DOHH2 (cell line): ENCODE measurements at regions not wholly inside any gene's neighbourhood (a gene's known extent, or its start where the extent isn't known, plus 50 kb on each side); places are given as distances from the start of the nearest gene placed in this dataset.

Experiments used
- H3F3A ChIP-seq: fragments of 200-600 bp; sonication (generic), shearing (Covaris generic); 2 replicates; pipeline ENCODE4 v1.6.0; 2016; ENCODE audit warnings: antibody characterized with exemption, mild to moderate bottlenecking; ENCODE audit not compliant: control insufficient read depth, insufficient read depth
- H3K27ac ChIP-seq: fragments of 200-600 bp; sonication (generic); 2 replicates; pipeline ENCODE4 v1.5.1; 2014; ENCODE audit warnings: low read depth, mild to moderate bottlenecking, low read length, moderate library complexity
- H3K27me3 ChIP-seq: fragments of 200-600 bp; sonication (generic); 2 replicates; pipeline ENCODE4 v1.6.1; 2014; ENCODE audit warnings: mild to moderate bottlenecking, low read length, mixed read lengths; ENCODE audit not compliant: control insufficient read depth
- H3K36me3 ChIP-seq: fragments of 200-600 bp; sonication (generic); 2 replicates; pipeline ENCODE4 v1.6.1; 2014; ENCODE audit warnings: mild to moderate bottlenecking, low read length, moderate library complexity, mixed read lengths; ENCODE audit not compliant: control insufficient read depth
- H3K4me1 ChIP-seq: fragments of 200-600 bp; sonication (generic); 2 replicates; pipeline ENCODE4 v1.6.1; 2014; ENCODE audit warnings: mild to moderate bottlenecking, low read length, mixed read lengths; ENCODE audit not compliant: control insufficient read depth
- H3K4me2 ChIP-seq: fragments of 200-600 bp; sonication (generic); 2 replicates; pipeline ENCODE4 v1.6.0; 2014; ENCODE audit warnings: mild to moderate bottlenecking, low read length, moderate library complexity
- H3K4me3 ChIP-seq: fragments of 200-600 bp; sonication (generic); 2 replicates; pipeline ENCODE4 v1.5.1; 2014; ENCODE audit warnings: mild to moderate bottlenecking, low read length, mixed read lengths
- H3K79me2 ChIP-seq: fragments of 200-600 bp; sonication (generic); 2 replicates; pipeline ENCODE4 v1.6.1; 2014; ENCODE audit warnings: mild to moderate bottlenecking, low read length, mixed read lengths; ENCODE audit not compliant: control insufficient read depth
- H3K9me2 ChIP-seq: fragments of 200-600 bp; sonication (generic); replicated peaks from 2 replicates; pipeline ENCODE4 v1.6.1; 2014; ENCODE audit warnings: mild to moderate bottlenecking, low read length, mixed read lengths; ENCODE audit not compliant: control insufficient read depth
- H3K9me3 ChIP-seq: fragments of 200-600 bp; sonication (generic); 2 replicates; pipeline ENCODE4 v1.6.1; 2014; ENCODE audit warnings: antibody characterized with exemption, low read length, mixed read lengths; ENCODE audit not compliant: control insufficient read depth, insufficient read depth
- H4K20me1 ChIP-seq: fragments of 200-600 bp; sonication (generic); 2 replicates; pipeline ENCODE4 v1.6.0; 2014; ENCODE audit warnings: low read depth, mild to moderate bottlenecking, antibody characterized with exemption, low read length, moderate library complexity; ENCODE audit not compliant: control insufficient read depth, insufficient read depth
- CTCF ChIP-seq: fragments of 200-600 bp; sonication (generic); IDR thresholded peaks from one replicate; pipeline ENCODE4 v1.5.1; 2014; ENCODE audit warnings: antibody characterized with exemption, mild to moderate bottlenecking, low read depth, low read length; ENCODE audit not compliant: poor library complexity, severe bottlenecking
- EZH2phosphoT487 ChIP-seq: fragments of 200-600 bp; sonication (generic); IDR thresholded peaks from 2 replicates; pipeline ENCODE4 v1.6.1; 2017; ENCODE audit warnings: borderline replicate concordance, mild to moderate bottlenecking, antibody characterized with exemption, low read length, moderate library complexity, mixed read lengths

DNA sequence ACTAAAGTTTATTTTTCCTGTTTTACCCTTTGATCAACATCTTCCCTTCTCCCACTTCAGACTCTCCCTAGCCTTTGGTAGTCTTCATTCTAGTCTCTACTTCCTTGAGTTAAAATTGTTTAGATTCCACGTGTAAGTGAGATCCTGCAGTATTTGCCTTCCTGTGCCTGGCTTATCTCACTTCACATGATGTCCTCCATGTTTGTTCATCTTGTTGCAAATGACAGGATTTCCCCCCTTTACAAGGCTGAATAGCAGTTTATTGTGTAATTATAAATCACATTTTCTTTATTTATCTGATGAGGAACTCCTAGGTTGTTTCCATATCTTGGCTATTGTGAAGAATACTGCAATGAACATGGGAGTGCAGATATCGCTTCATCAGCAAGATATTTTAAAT, 461.7 kb downstream of the CHSY3 start:
- no peak overlapping the region for H3K4me3 ChIP-seq
- no peaks in the 10 kb centered on the region for H3K4me1 ChIP-seq
- TF ChIP-seq EZH2phosphoT487 (no peak), CTCF (no peak)
- H3K36me3 ChIP-seq, result no peaks in the 10 kb centered on the region
- no peak overlapping the region for H3K27ac ChIP-seq
- H4K20me1 ChIP-seq, result no peaks in the 10 kb centered on the region
- no peaks in the 10 kb centered on the region for H3F3A ChIP-seq
- no peaks in the 10 kb centered on the region for H3K79me2 ChIP-seq
- no peaks in the 10 kb centered on the region for H3K9me3 ChIP-seq
- H3K4me2 ChIP-seq, result no peak overlapping the region
- H3K9me2 ChIP-seq, result no peaks in the 10 kb centered on the region
- no peaks in the 10 kb centered on the region for H3K27me3 ChIP-seq

GRCh38 chr5:130350131-130350530, 445.9 kb downstream of the CHSY3 start:
- no peaks in the 10 kb centered on the region for H3K4me1 ChIP-seq
- TF ChIP-seq EZH2phosphoT487, result no peak
- TF ChIP-seq CTCF, result no peak
- H3K36me3 ChIP-seq, result no peaks in the 10 kb centered on the region
- no peaks in the 10 kb centered on the region for H3K27me3 ChIP-seq
- H3K79me2 ChIP-seq, result no peaks in the 10 kb centered on the region
- H3F3A ChIP-seq, result no peaks in the 10 kb centered on the region
- no peak overlapping the region for H3K4me3 ChIP-seq
- H4K20me1 ChIP-seq, result no peaks in the 10 kb centered on the region
- no peak overlapping the region for H3K27ac ChIP-seq
- no peaks in the 10 kb centered on the region for H3K9me3 ChIP-seq
- no peak overlapping the region for H3K4me2 ChIP-seq
- no peaks in the 10 kb centered on the region for H3K9me2 ChIP-seq

- Histone ChIP-seq H3K4me2 (no peak overlapping the region), H4K20me1 (no peaks in the 10 kb centered on the region), H3K27ac (no peak overlapping the region), H3K4me3 (no peak overlapping the region), H3K4me1 (no peaks in the 10 kb centered on the region), H3K27me3 (no peaks in the 10 kb centered on the region), H3K9me2 (no peaks in the 10 kb centered on the region), H3K9me3 (no peaks in the 10 kb centered on the region), H3K79me2 (no peaks in the 10 kb centered on the region), H3K36me3 (no peaks in the 10 kb centered on the region), H3F3A (no peaks in the 10 kb centered on the region)
- TF ChIP-seq EZH2phosphoT487 (no peak), CTCF (no peak)
These were observed 433.1 kb downstream of the CHSY3 start for GRCh38 chr5:130337179-130337888.
